ENCODE measurements at regions not wholly inside any gene's neighbourhood (a gene's known extent, or its start where the extent isn't known, plus 50 kb on each side); places are given as distances from the start of the nearest gene placed in this dataset.
"Not testable (repeated sequence)": the region's sequence is repeated elsewhere in the genome, so short reads cannot be mapped to it uniquely, and the experiment has no call there.

- H3K4me3 ChIP-seq (ENCODE audit: low read length) = no peak overlapping the region
- no peak for DNase-seq (ENCODE audit: low read depth, low spot score)
These were observed 360.4 kb upstream of the ZNF32 start for GRCh38 chr10:44008917-44009709.

- no peak overlapping the region for H3K4me3 ChIP-seq (ENCODE audit: low read length)
- no peak for DNase-seq (ENCODE audit: low read depth, low spot score)
These were observed 359.7 kb upstream of the ZNF32 start for GRCh38 chr10:44008270-44008916.

GRCh38 chr10:44006771-44007170 is 358.1 kb upstream of the ZNF32 start:
- H3K4me3 ChIP-seq (ENCODE audit: low read length) = no peak overlapping the region
- no peak for DNase-seq (ENCODE audit: low read depth, low spot score)

DNA sequence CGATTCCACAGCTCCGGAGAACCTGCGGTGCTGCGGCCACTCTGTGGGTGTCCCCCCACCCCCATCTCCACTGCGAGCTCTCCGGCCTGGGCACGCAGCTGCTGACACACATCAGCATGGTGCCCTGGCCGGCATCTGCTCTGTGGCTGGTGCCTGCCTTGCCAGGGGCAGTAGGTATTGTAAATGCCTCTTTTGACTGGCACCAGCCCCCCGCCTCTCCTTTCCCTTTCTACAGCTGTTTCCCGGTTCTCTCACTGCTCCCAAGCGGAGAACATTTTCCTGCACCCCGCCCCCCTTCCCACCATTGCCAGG is 357.1 kb upstream of the ZNF32 start:
- H3K4me3 ChIP-seq (ENCODE audit: low read length) = no peak overlapping the region
- no peak for DNase-seq (ENCODE audit: low read depth, low spot score)

DNA sequence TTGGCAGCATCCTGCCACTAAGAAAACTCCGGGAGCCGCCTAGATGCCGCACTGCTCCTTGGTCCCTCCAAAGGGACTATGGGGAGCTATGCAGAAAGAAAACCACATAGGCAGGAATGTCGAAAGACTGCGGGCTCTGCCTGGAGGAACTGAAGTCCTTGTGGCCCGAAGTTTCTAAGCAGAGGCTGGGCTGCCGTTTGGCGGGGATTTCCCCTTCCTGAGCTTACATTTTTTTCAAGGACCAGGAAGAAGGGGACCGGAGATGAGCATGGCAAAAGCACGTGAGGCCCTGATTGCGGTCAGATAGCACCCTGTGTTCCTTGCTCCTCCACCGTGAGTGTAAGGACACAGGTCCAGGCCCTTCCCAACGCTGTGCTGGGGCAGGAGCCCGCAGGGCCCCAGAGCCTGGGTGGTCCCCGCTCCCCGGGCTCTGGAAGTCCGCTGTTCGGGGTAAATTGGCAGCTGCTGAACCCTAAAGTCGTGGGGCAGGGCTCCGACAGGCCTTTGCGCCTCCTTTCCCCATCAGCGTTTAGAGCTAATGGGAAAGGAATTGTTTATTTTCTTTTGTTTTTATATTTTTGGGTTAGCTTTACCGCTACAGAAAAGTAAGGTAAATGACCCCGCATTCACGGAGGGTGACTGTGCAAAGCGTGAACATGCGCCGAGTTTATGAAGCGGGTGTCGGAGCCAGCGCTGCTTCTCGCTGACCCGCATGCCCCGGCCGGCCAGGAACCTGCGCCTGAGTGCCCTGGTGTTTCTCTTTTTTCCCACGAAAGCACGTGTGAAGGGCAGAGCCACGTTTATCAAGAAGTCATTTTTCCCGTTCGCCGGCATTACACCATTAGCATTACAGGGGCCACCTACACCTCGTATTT is 356.5 kb upstream of the ZNF32 start:
- DNase-seq (ENCODE audit: low read depth, low spot score) = no peak

GRCh38 chr10:43998021-43998809 is 349.5 kb upstream of the ZNF32 start:
- H3K4me3 ChIP-seq (ENCODE audit: low read length) = no peak overlapping the region
- no peak for DNase-seq (ENCODE audit: low read depth, low spot score)

More for the DNA sequence above, 356.5 kb upstream of the ZNF32 start:
- no peak overlapping the region for H3K4me3 ChIP-seq (ENCODE audit: low read length)

- DNase-seq (ENCODE audit: low read depth, low spot score) = no peak
- H3K4me3 ChIP-seq (ENCODE audit: low read length) = no peak overlapping the region
These were observed 348.6 kb upstream of the ZNF32 start for GRCh38 chr10:43997330-43997729.

GRCh38 chr10:43994539-43994938 is 345.9 kb upstream of the ZNF32 start:
- H3K4me3 ChIP-seq (ENCODE audit: low read length) = no peak overlapping the region
- no peak for DNase-seq (ENCODE audit: low read depth, low spot score)

DNA sequence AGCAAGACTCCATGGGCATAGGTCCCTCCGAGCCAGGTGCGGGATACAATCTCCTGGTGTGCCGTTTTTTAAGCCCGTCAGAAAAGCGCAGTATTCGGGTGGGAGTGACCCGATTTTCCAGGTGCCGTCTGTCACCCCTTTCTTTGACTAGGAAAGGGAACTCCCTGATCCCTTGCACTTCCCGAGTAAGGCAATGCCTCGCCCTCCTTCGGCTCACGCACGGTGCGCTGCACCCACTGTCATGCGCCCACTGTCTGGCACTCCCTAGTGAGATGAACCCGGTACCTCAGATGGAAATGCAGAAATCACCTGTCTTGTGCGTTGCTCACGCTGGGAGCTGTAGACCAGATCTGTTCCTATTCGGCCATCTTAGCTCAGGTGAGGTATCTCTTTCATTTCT is 344.1 kb upstream of the ZNF32 start:
- not testable (repeated sequence) for H3K4me3 ChIP-seq (ENCODE audit: low read length); DNase-seq (ENCODE audit: low read depth, low spot score)

DNA sequence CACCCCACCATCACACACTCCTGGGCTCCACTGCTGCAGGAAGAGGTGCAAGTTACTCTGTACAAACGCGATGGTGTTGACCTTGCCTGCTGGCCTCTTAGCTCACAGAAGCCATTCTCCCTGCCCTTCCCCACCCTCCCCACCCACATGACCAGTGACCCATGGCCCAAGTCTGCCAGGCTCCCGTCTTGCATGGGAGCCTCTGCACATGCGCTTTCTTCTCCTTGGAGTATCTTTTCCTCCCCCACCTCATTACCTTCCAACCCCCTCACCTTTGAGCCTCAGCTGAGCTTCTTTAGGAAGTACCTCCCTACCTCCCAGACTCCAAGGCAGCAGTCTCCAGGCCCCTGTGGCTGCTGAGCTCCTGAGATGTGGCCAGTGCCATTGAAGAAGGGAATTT is 337.7 kb upstream of the ZNF32 start:
- no peak for DNase-seq (ENCODE audit: low read depth, low spot score)
- H3K4me3 ChIP-seq (ENCODE audit: low read length) = no peak overlapping the region

GRCh38 chr10:43985941-43986340 is 337.3 kb upstream of the ZNF32 start:
- no peak overlapping the region for H3K4me3 ChIP-seq (ENCODE audit: low read length)
- no peak for DNase-seq (ENCODE audit: low read depth, low spot score)

DNA sequence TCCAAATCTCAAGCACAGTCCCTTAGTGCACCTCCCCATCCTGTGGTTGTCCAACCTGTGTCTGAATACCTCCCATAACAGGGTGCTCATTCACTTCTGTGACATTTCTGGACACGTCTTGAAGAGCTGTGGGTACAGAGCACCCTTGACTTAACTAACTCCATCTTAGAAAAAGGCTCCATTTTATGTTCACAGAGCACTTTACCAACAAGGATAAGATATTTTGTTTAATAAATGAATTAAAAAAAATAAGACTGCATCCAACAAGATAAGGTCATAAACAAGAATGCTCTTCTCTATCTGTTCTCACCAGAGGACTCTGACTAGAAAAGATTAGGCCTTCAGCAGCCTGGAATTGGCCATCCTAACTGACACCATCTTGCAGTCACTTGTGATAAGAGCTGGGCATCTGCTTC is 335.2 kb upstream of the ZNF32 start:
- H3K4me3 ChIP-seq (ENCODE audit: low read length) = no peak overlapping the region
- no peak for DNase-seq (ENCODE audit: low read depth, low spot score)

- H3K4me3 ChIP-seq (ENCODE audit: low read length) = no peak overlapping the region
These were observed 334.7 kb upstream of the ZNF32 start for GRCh38 chr10:43983405-43983804.

GRCh38 chr10:43982250-43982649 is 333.6 kb upstream of the ZNF32 start:
- no peak overlapping the region for H3K4me3 ChIP-seq (ENCODE audit: low read length)
- no peak for DNase-seq (ENCODE audit: low read depth, low spot score)

More at GRCh38 chr10:43983405-43983804, 334.7 kb upstream of the ZNF32 start:
- no peak for DNase-seq (ENCODE audit: low read depth, low spot score)

- no peak overlapping the region for H3K4me3 ChIP-seq (ENCODE audit: low read length)
- no peak for DNase-seq (ENCODE audit: low read depth, low spot score)
These were observed 333.0 kb upstream of the ZNF32 start for GRCh38 chr10:43981696-43982095.

GRCh38 chr10:43981232-43981631 is 332.6 kb upstream of the ZNF32 start:
- DNase-seq (ENCODE audit: low read depth, low spot score) = no peak
- H3K4me3 ChIP-seq (ENCODE audit: low read length) = no peak overlapping the region

GRCh38 chr10:43980715-43981114 is 332.0 kb upstream of the ZNF32 start:
- no peak for DNase-seq (ENCODE audit: low read depth, low spot score)
- H3K4me3 ChIP-seq (ENCODE audit: low read length) = no peak overlapping the region

DNA sequence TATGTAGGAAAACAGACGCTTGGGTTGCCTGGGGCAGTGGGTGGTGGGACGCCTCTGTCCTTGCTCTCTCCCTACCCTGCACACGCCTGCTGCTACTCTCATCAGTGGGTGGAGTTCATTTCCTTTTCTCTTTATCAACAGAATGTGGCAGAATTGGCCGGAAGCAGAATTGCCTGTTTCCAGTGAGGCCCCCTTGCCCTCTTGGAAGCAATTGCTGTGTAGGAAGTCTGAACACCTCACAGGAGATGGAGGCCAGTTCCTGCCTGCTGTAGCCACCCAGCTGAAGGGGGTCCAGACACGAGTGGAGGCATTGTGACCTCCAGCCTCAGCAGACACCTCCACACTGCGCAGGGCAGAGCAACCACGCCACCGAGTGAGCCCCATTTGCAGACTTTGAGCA is 331.6 kb upstream of the ZNF32 start:
- no peak overlapping the region for H3K4me3 ChIP-seq (ENCODE audit: low read length)
- DNase-seq (ENCODE audit: low read depth, low spot score) = no peak

DNA sequence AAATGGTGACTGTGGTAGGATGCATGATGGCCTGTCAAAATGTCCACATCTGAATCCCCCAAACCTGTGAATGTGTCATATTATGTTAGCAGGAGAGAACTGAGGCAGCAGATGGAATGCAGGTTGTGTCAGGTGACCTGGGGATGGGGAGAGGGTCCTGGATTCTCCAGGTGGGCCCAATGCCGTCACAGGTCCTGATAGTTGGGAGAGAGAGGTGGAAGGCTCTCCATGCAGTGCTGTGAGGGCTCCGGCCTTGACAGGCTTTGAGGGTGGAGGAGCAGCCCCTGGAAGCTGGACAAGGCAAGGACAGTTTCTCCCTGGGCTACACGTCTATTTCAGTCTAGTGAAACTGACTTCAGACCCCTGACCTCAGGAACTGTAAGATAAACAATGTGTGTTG is 330.9 kb upstream of the ZNF32 start:
- no peak for DNase-seq (ENCODE audit: low read depth, low spot score)
- no peak overlapping the region for H3K4me3 ChIP-seq (ENCODE audit: low read length)
